SK-N-SH (cell line): ENCODE measurements at regions not wholly inside any gene's neighbourhood (a gene's known extent, or its start where the extent isn't known, plus 50 kb on each side); places are given as distances from the start of the nearest gene placed in this dataset.
"Not testable (repeated sequence)": the region's sequence is repeated elsewhere in the genome, so short reads cannot be mapped to it uniquely, and the experiment has no call there.

ENCODE experiments used
- CTCF ChIA-PET: fragments of 300-600, 350-600 bp; formaldehyde crosslinking; extraction: SDS; loops from one replicate; lab custom pipeline; 2021; lab: Yijun Ruan, JAX
- POLR2A ChIA-PET: fragments of 350-600 bp; sonication (Branson Sonifier 250); formaldehyde crosslinking; extraction: SDS; loops from one replicate; lab custom pipeline; 2020; ENCODE audit warnings: antibody characterized with exemption, inconsistent platforms; lab: Yijun Ruan, JAX
- DNase-seq: peaks from one replicate; pipeline ENCODE4 v3.0.0; 2012
- H2AFZ ChIP-seq: fragments of 200-600 bp; sonication (generic); 2 replicates; pipeline ENCODE4 v1.8.1; 2016; ENCODE audit warnings: antibody characterized with exemption, mild to moderate bottlenecking, low read depth
- H3F3A ChIP-seq: fragments of 200-600 bp; sonication (generic); replicated peaks from 2 replicates; pipeline ENCODE3; 2016; ENCODE audit warnings: antibody characterized with exemption, mild to moderate bottlenecking; ENCODE audit not compliant: insufficient read depth
- H3K27ac ChIP-seq, 2 experiments: fragments of 200-500 bp in 1 of 2; fragments of 200-600 bp in 1 of 2; sonication (Bioruptor generic) in 1 of 2; sonication (generic), shearing (Covaris generic) in 1 of 2; 2 replicates each; pipeline versions ENCODE4 v1.5.1 to v1.6.1; 2014 to 2016; ENCODE audit warnings: low read depth in 2 of 2, inconsistent platforms in 1 of 2, low read length in 1 of 2, mild to moderate bottlenecking in 1 of 2, mixed read lengths in 1 of 2
- H3K27me3 ChIP-seq: fragments of 200-600 bp; sonication (generic), shearing (Covaris generic); 2 replicates; pipeline ENCODE4 v1.6.1; 2016; ENCODE audit warnings: mixed run types; ENCODE audit not compliant: insufficient read depth
- H3K36me3 ChIP-seq, 2 experiments: fragments of 200-500 bp in 1 of 2; fragments of 200-600 bp in 1 of 2; sonication (Bioruptor generic) in 1 of 2; sonication (generic) in 1 of 2; replicated peaks in 1 of 2; 2 replicates each; pipeline versions ENCODE3 to v1.5.1; 2014 to 2016; ENCODE audit warnings: low read length in 1 of 2, mild to moderate bottlenecking in 1 of 2; ENCODE audit not compliant: insufficient read depth in 2 of 2, control insufficient read depth in 1 of 2
- H3K4me1 ChIP-seq, 2 experiments: fragments of 200-500 bp in 1 of 2; fragments of 200-600 bp in 1 of 2; sonication (Bioruptor generic) in 1 of 2; sonication (generic), shearing (Covaris generic) in 1 of 2; 2 replicates each; pipeline versions ENCODE4 v1.5.1 to v1.6.1; 2014 to 2016; ENCODE audit warnings: low read depth in 1 of 2, low read length in 1 of 2, mixed run types in 1 of 2; ENCODE audit not compliant: insufficient read depth in 2 of 2, control insufficient read depth in 1 of 2
- H3K4me2 ChIP-seq: fragments of 200-600 bp; sonication (generic), shearing (Covaris generic); 2 replicates; pipeline ENCODE4 v1.6.1; 2017; ENCODE audit warnings: mixed run types
- H3K4me3 ChIP-seq, 2 experiments: fragments of 200-500 bp in 1 of 2; fragments of 200-600 bp in 1 of 2; sonication (Bioruptor generic) in 1 of 2; sonication (generic), shearing (Covaris generic) in 1 of 2; 2 replicates each; pipeline versions ENCODE4 v1.5.1 to v1.8.1; 2014 to 2016; ENCODE audit warnings: low read depth in 2 of 2, inconsistent platforms in 1 of 2, low read length in 1 of 2, mild to moderate bottlenecking in 1 of 2, mixed read lengths in 1 of 2, moderate library complexity in 1 of 2
- H3K79me2 ChIP-seq: fragments of 200-600 bp; sonication (generic); 2 replicates; pipeline ENCODE4 v1.8.1; 2017; ENCODE audit warnings: mild to moderate bottlenecking; ENCODE audit not compliant: insufficient read depth
- H3K9ac ChIP-seq: fragments of 200-600 bp; sonication (generic); 2 replicates; pipeline ENCODE4 v1.6.1; 2017; ENCODE audit warnings: mixed run types
- H3K9me2 ChIP-seq: fragments of 200-600 bp; sonication (generic); 2 replicates; pipeline ENCODE4 v1.6.1; 2017; ENCODE audit warnings: mixed run types
- H3K9me3 ChIP-seq: fragments of 200-600 bp; sonication (generic); 2 replicates; pipeline ENCODE4 v1.6.1; 2017; ENCODE audit warnings: mixed run types, mild to moderate bottlenecking, moderate library complexity
- H4K20me1 ChIP-seq: fragments of 200-600 bp; sonication (generic); 2 replicates; pipeline ENCODE4 v1.6.1; 2017; ENCODE audit warnings: mild to moderate bottlenecking, mixed run types; ENCODE audit not compliant: insufficient read depth
- CHD2 ChIP-seq: fragments of 150-350 bp; IDR thresholded peaks from 2 replicates; pipeline ENCODE4 v1.6.1; 2018; ENCODE audit warnings: low read length; ENCODE audit not compliant: partially characterized antibody
- ELF1 ChIP-seq: IDR thresholded peaks from 2 replicates; pipeline ENCODE4 v1.4.0; 2012
- EP300 ChIP-seq, 2 experiments: IDR thresholded peaks; 2 replicates each; pipeline versions ENCODE4 v1.4.0 to v1.6.1; 2012; ENCODE audit warnings: borderline replicate concordance in 1 of 2, low read depth in 1 of 2, low read length in 1 of 2
- FOSL2 ChIP-seq: IDR thresholded peaks from 2 replicates; pipeline ENCODE4 v1.4.0; 2012; ENCODE audit warnings: low read depth, mild to moderate bottlenecking, moderate library complexity, borderline replicate concordance
- FOXM1 ChIP-seq: IDR thresholded peaks from 2 replicates; pipeline ENCODE4 v1.4.0; 2012; ENCODE audit warnings: low read depth, mild to moderate bottlenecking
- GABPA ChIP-seq: IDR thresholded peaks from 2 replicates; pipeline ENCODE4 v1.4.0; 2012; ENCODE audit warnings: low read depth, mild to moderate bottlenecking
- IRF3 ChIP-seq: fragments of 150-350 bp; IDR thresholded peaks from 2 replicates; pipeline ENCODE4 v1.6.1; 2016; ENCODE audit warnings: mild to moderate bottlenecking, low read depth, low read length
- JUND ChIP-seq: IDR thresholded peaks from 2 replicates; pipeline ENCODE4 v1.4.0; 2012
- MEF2A ChIP-seq: IDR thresholded peaks from 2 replicates; pipeline ENCODE4 v1.4.0; 2012; ENCODE audit warnings: low read depth, borderline replicate concordance
- MXI1 ChIP-seq: IDR thresholded peaks from 2 replicates; pipeline ENCODE4 v1.6.1; 2012; ENCODE audit warnings: mild to moderate bottlenecking, low read depth, low read length, improper control_type of control experiment
- NRF1 ChIP-seq: IDR thresholded peaks from 2 replicates; pipeline ENCODE4 v1.6.1; 2012; ENCODE audit warnings: low read depth, mild to moderate bottlenecking, low read length
- POLR2AphosphoS5 ChIP-seq: IDR thresholded peaks from 2 replicates; pipeline ENCODE4 v1.6.1; 2012; ENCODE audit warnings: low read depth, low read length
- RCOR1 ChIP-seq: fragments of 150-350 bp; IDR thresholded peaks from 2 replicates; pipeline ENCODE4 v1.6.1; 2017; ENCODE audit warnings: antibody characterized with exemption, low read length
- RXRA ChIP-seq: IDR thresholded peaks from 2 replicates; pipeline ENCODE4 v1.4.0; 2012; ENCODE audit warnings: low read depth, mild to moderate bottlenecking, borderline replicate concordance
- SIN3A ChIP-seq: IDR thresholded peaks from 2 replicates; pipeline ENCODE4 v1.6.1; 2012; ENCODE audit warnings: low read depth, mild to moderate bottlenecking, low read length, moderate library complexity, borderline replicate concordance
- TEAD4 ChIP-seq: IDR thresholded peaks from 2 replicates; pipeline ENCODE4 v1.4.0; 2012; ENCODE audit warnings: mild to moderate bottlenecking, borderline replicate concordance; ENCODE audit not compliant: insufficient read depth
- USF2 ChIP-seq: fragments of 150-350 bp; IDR thresholded peaks from 2 replicates; pipeline ENCODE4 v1.6.1; 2017; ENCODE audit warnings: antibody characterized with exemption, low read length, low read depth, borderline replicate concordance
- WGBS: methylation state at CpG from one replicate; pipeline ENCODE4 v1.1.6; 2017; ENCODE audit warnings: low lambda C conversion rate; 5-methylcytosine and 5-hydroxymethylcytosine counted together
- TF ChIP-seq, protein P1 (sequence below): IDR thresholded peaks from 2 replicates; pipeline ENCODE4; 2012

GRCh38 chr13:65677906-65678305, 1552.2 kb downstream of the PCDH9 start (continued):
- TF ChIP-seq USF2 (no peak), FOSL2 (no peak)
- TF ChIP-seq, all 33 proteins: peak for 0

DNA sequence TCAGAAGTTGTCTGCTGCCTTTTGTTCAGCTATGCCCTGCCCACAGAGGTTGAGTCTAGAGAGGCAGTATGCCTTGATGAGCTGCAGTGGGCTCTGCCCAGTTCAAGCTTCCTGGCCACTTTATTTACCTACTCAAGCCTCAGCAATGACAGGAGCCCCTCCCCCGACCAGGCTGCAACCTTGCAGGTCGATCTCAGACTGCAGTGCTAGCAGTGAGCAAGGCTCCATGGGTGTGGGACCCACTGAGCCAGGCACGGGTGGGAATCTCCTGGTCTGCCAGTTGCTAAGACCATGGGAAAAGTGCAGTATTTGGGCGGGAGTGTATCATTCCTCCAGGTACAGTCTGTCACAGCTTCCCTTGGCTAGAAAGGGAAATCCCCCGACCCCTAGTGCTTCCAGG, 1554.8 kb downstream of the PCDH9 start:
- H3K27me3 ChIP-seq, H3K4me1 ChIP-seq, DNase-seq, H3F3A ChIP-seq, H3K9ac ChIP-seq, H2AFZ ChIP-seq, H3K4me3 ChIP-seq, POLR2A ChIA-PET, H3K79me2 ChIP-seq, H4K20me1 ChIP-seq, H3K4me2 ChIP-seq, H3K9me2 ChIP-seq, H3K27ac ChIP-seq, H3K9me3 ChIP-seq, H3K36me3 ChIP-seq: not testable (repeated sequence)
- CTCF ChIA-PET: interaction anchor here (1.5 to 1.7 kb wide), 2 partner anchors 18 to 21 kb away, joined by 3 to 5 read pairs; no protein-coding TSS in a partner anchor
- WGBS: 65% methylated on average over 5 of the region's 5 CpGs

GRCh38 chr13:65670014-65670625, 1560.0 kb downstream of the PCDH9 start:
- TF ChIP-seq POLR2AphosphoS5: no peak
- Histone ChIP-seq H2AFZ (no peak overlapping the region), H3K4me3 (no peak overlapping the region), H3K79me2 (no peaks in the 10 kb centered on the region), H3K9ac (no peak overlapping the region), H3K4me2 (no peak overlapping the region), H3K27me3 (no peaks in the 10 kb centered on the region), H3K9me3 (peaks cover 7% of the 10 kb centered on the region; the same call in 1 of the 2 replicates), H3K4me1 (no peaks in the 10 kb centered on the region), H3K36me3 (peaks cover 0 to 3% of the 10 kb centered on the region in 2 experiments), H3K27ac (no peak overlapping the region), H3K9me2 (no peaks in the 10 kb centered on the region), H4K20me1 (no peaks in the 10 kb centered on the region), H3F3A (no peaks in the 10 kb centered on the region)
- DNase-seq: no peak
- ChIA-PET CTCF (no interaction called here), POLR2A (no interaction called here)
- 88% methylated on average over 6 of the region's 6 CpGs for WGBS

DNA sequence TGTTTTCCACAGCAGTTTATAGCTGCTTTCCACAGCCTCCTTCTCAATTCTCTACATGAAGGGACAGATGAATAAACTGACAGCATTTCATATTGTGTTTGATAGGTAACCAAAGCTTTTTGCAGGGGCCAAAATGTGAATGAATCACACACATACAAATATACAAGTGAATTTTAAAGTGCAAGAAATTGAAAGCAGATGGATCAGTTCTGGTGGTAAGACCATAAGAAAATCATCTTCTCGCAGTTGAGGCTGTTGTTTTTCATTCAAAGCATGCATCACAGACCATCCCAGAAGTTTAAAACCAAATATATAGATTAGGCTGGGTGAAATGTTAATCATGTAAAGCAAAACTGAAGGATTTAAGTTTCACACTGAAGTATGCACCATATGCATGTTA, 1569.4 kb downstream of the PCDH9 start:
- no peaks in the 10 kb centered on the region for H4K20me1 ChIP-seq
- no peak overlapping the region for H3K27ac ChIP-seq
- ChIA-PET CTCF (no interaction called here), POLR2A (no interaction called here)
- no peak overlapping the region for H3K4me2 ChIP-seq
- H3K27me3 ChIP-seq: no peaks in the 10 kb centered on the region
- H3K9me2 ChIP-seq: no peaks in the 10 kb centered on the region
- H3K4me3 ChIP-seq: no peak overlapping the region
- no peaks in the 10 kb centered on the region for H3K9me3 ChIP-seq
- H2AFZ ChIP-seq: no peak overlapping the region
- no peak overlapping the region for H3K9ac ChIP-seq
- H3F3A ChIP-seq: no peaks in the 10 kb centered on the region
- WGBS: 87% methylated on average over 1 of the region's 1 CpG
- no peaks in the 10 kb centered on the region for H3K4me1 ChIP-seq
- no peaks in the 10 kb centered on the region for H3K79me2 ChIP-seq
- no peak for DNase-seq
- H3K36me3 ChIP-seq: no peaks in the 10 kb centered on the region
- TF ChIP-seq MEF2A (no peak), RXRA (no peak), GABPA (no peak), MXI1 (no peak), NRF1 (no peak), ELF1 (no peak), CHD2 (no peak), IRF3 (no peak), FOXM1 (no peak), SIN3A (no peak), FOSL2 (no peak), JUND (no peak), RCOR1 (no peak), POLR2AphosphoS5 (no peak), TEAD4 (no peak), EP300 (IDR thresholded peaks at IDR 0.05; ENCODE audit: borderline replicate concordance in 1 of 2, low read depth in 1 of 2, low read length in 1 of 2) (no peak)
- TF ChIP-seq, protein P1, sequence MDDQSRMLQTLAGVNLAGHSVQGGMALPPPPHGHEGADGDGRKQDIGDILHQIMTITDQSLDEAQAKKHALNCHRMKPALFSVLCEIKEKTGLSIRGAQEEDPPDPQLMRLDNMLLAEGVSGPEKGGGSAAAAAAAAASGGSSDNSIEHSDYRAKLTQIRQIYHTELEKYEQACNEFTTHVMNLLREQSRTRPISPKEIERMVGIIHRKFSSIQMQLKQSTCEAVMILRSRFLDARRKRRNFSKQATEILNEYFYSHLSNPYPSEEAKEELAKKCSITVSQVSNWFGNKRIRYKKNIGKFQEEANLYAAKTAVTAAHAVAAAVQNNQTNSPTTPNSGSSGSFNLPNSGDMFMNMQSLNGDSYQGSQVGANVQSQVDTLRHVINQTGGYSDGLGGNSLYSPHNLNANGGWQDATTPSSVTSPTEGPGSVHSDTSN: no peak
